PC-9 (cell line): ENCODE measurements at regions not wholly inside any gene's neighbourhood (a gene's known extent, or its start where the extent isn't known, plus 50 kb on each side); places are given as distances from the start of the nearest gene placed in this dataset.

Source experiments
- BruUV-seq: library from RNA; stranded (reverse); fragments of 400-500 nt; replicated peaks from 2 replicates; lab custom pipeline; 2021; lab: Mats Ljungman, UMichigan
- CTCF ChIA-PET: fragments of 300-600 bp; sonication (Branson Sonifier 250); formaldehyde crosslinking; loops from one replicate; lab custom pipeline; 2022; ENCODE audit warnings: antibody characterized with exemption; lab: Charles Lee
- POLR2A ChIA-PET: fragments of 300-600 bp; sonication (Branson Sonifier 250); formaldehyde crosslinking; loops from one replicate; lab custom pipeline; 2022; ENCODE audit warnings: antibody characterized with exemption; ENCODE audit not compliant: unreplicated experiment; lab: Charles Lee
- DNase-seq, 2 experiments: peaks; one replicate each; pipeline versions ENCODE4 v3.0.0 to v3.0.0-alpha.2; 2015 to 2022; ENCODE audit warnings: mixed read lengths in 1 of 2
- H2AFZ ChIP-seq: fragments of 200-600 bp; sonication (generic); 2 replicates; pipeline ENCODE4 v1.8.1; 2017; ENCODE audit warnings: antibody characterized with exemption
- H3F3A ChIP-seq: fragments of 200-600 bp; sonication (generic); 2 replicates; pipeline ENCODE4 v1.8.1; 2017; ENCODE audit warnings: antibody characterized with exemption, mild to moderate bottlenecking, low read depth; ENCODE audit not compliant: insufficient read depth
- H3K27ac ChIP-seq: fragments of 200-600 bp; sonication (generic); 2 replicates; pipeline ENCODE4 v1.6.1; 2016; ENCODE audit warnings: mixed run types
- H3K27me3 ChIP-seq: fragments of 200-600 bp; sonication (generic); 2 replicates; pipeline ENCODE4 v1.6.1; 2016; ENCODE audit warnings: low read depth, mixed run types; ENCODE audit not compliant: insufficient read depth
- H3K36me3 ChIP-seq: fragments of 200-600 bp; sonication (generic); 2 replicates; pipeline ENCODE4 v1.6.1; 2016; ENCODE audit warnings: low read depth, mixed run types
- H3K4me1 ChIP-seq: fragments of 200-600 bp; sonication (generic); replicated peaks from 2 replicates; pipeline ENCODE4 v1.6.1; 2016; ENCODE audit warnings: mixed run types; ENCODE audit not compliant: insufficient read depth
- H3K4me2 ChIP-seq: fragments of 200-600 bp; sonication (generic); 2 replicates; pipeline ENCODE4 v1.6.1; 2017; ENCODE audit warnings: mixed run types
- H3K4me3 ChIP-seq: fragments of 200-600 bp; sonication (generic); 2 replicates; pipeline ENCODE4 v1.6.1; 2016; ENCODE audit warnings: mixed run types
- H3K79me2 ChIP-seq: fragments of 200-600 bp; sonication (generic); 2 replicates; pipeline ENCODE4 v1.6.1; 2017; ENCODE audit warnings: low read depth, mixed run types
- H3K9me2 ChIP-seq: fragments of 200-600 bp; sonication (generic); 2 replicates; pipeline ENCODE4 v1.8.1; 2017; ENCODE audit warnings: mild to moderate bottlenecking; ENCODE audit not compliant: insufficient read depth
- H3K9me3 ChIP-seq: fragments of 200-600 bp; sonication (generic); 2 replicates; pipeline ENCODE4 v1.8.1; 2016; ENCODE audit warnings: low read depth; ENCODE audit not compliant: insufficient read depth
- H4K20me1 ChIP-seq: fragments of 200-600 bp; sonication (generic); 2 replicates; pipeline ENCODE4 v1.8.1; 2017; ENCODE audit not compliant: insufficient read depth
- CTCF ChIP-seq: fragments of 200-600 bp; sonication (generic); conservative IDR thresholded peaks from 2 replicates; pipeline ENCODE4 v1.6.1; 2017; ENCODE audit warnings: mixed run types, antibody characterized with exemption, mild to moderate bottlenecking, moderate library complexity
- EZH2 ChIP-seq: fragments of 200-600 bp; sonication (generic); IDR thresholded peaks from 2 replicates; pipeline ENCODE4 v1.8.0; 2017; ENCODE audit warnings: antibody characterized with exemption, low read depth
- intact Hi-C: fragments of 100-400 bp; cut with micrococcal nuclease; formaldehyde crosslinking; loops from one replicate; pipeline ENCODE4 v1.10.0; 2022; ENCODE audit not compliant: unreplicated experiment

- no peaks in the 10 kb centered on the region for H3K4me1 ChIP-seq
- ChIA-PET CTCF (no interaction called here), POLR2A (no interaction called here)
- H3K4me2 ChIP-seq: no peak overlapping the region
- H3K9me3 ChIP-seq: no peaks in the 10 kb centered on the region
- H3K36me3 ChIP-seq: no peaks in the 10 kb centered on the region
- no peak for DNase-seq
- intact Hi-C loops: no loop called here
- H4K20me1 ChIP-seq: no peaks in the 10 kb centered on the region
- no peaks in the 10 kb centered on the region for H3K27me3 ChIP-seq
- H3K4me3 ChIP-seq: no peak overlapping the region
- no peak for TF ChIP-seq CTCF
- no peak for TF ChIP-seq EZH2
- no peaks in the 10 kb centered on the region for H3K9me2 ChIP-seq
- no peaks in the 10 kb centered on the region for H3K79me2 ChIP-seq
- BruUV-seq: no TSS peak
- no peak overlapping the region for H3K27ac ChIP-seq
- no peak overlapping the region for H2AFZ ChIP-seq
- H3F3A ChIP-seq: no peaks in the 10 kb centered on the region
Observed at GRCh38 chr13:74794582-74794981, 660.4 kb upstream of the KLF12 start.

GRCh38 chr13:74794147-74794546, 659.9 kb upstream of the KLF12 start:
- CTCF ChIA-PET: no interaction called here
- intact Hi-C loops: no loop called here

GRCh38 chr13:74784959-74785358, 650.8 kb upstream of the KLF12 start:
- no peaks in the 10 kb centered on the region for H3K9me2 ChIP-seq
- CTCF ChIA-PET: no interaction called here
- DNase-seq: no peak
- H4K20me1 ChIP-seq: no peaks in the 10 kb centered on the region
- TF ChIP-seq EZH2: no peak
- TF ChIP-seq CTCF: no peak
- H3F3A ChIP-seq: no peaks in the 10 kb centered on the region
- intact Hi-C loops: no loop called here
- H3K4me3 ChIP-seq: no peak overlapping the region
- no peak overlapping the region for H3K4me2 ChIP-seq
- POLR2A ChIA-PET: no interaction called here
- no peaks in the 10 kb centered on the region for H3K27me3 ChIP-seq
- H3K4me1 ChIP-seq: no peaks in the 10 kb centered on the region
- no peaks in the 10 kb centered on the region for H3K79me2 ChIP-seq
- no peaks in the 10 kb centered on the region for H3K36me3 ChIP-seq
- BruUV-seq: no TSS peak
- H3K27ac ChIP-seq: no peak overlapping the region
- H2AFZ ChIP-seq: no peak overlapping the region
- no peaks in the 10 kb centered on the region for H3K9me3 ChIP-seq

More at GRCh38 chr13:74794147-74794546, 659.9 kb upstream of the KLF12 start:
- DNase-seq: no peak
- Histone ChIP-seq H3K4me2 (no peak overlapping the region), H3K9me3 (no peaks in the 10 kb centered on the region), H4K20me1 (no peaks in the 10 kb centered on the region), H2AFZ (no peak overlapping the region), H3K9me2 (no peaks in the 10 kb centered on the region), H3K4me3 (no peak overlapping the region), H3F3A (no peaks in the 10 kb centered on the region), H3K36me3 (no peaks in the 10 kb centered on the region), H3K4me1 (no peaks in the 10 kb centered on the region), H3K79me2 (no peaks in the 10 kb centered on the region), H3K27ac (no peak overlapping the region), H3K27me3 (no peaks in the 10 kb centered on the region)
- POLR2A ChIA-PET: no interaction called here
- BruUV-seq: no TSS peak
- TF ChIP-seq EZH2 (no peak), CTCF (no peak)
